H9 (cell line): ENCODE measurements at regions not wholly inside any gene's neighbourhood (a gene's known extent, or its start where the extent isn't known, plus 50 kb on each side); places are given as distances from the start of the nearest gene placed in this dataset.
A peak's percentile ranks its signal among the peaks of the same experiment; 100 is the strongest.

Source experiments
- DNase-seq: peaks from one replicate; pipeline ENCODE4 v3.0.0-alpha.2; 2017
- H2AFZ ChIP-seq: one replicate; pipeline ENCODE4 v1.6.1; 2013; ENCODE audit warnings: mild to moderate bottlenecking, low read length, control low read depth, moderate library complexity
- H2AK5ac ChIP-seq: 2 replicates; pipeline ENCODE4 v1.6.1; 2013; ENCODE audit warnings: low read length, control low read depth, mixed read lengths; ENCODE audit not compliant: insufficient read length
- H2BK120ac ChIP-seq: one replicate; pipeline ENCODE4 v1.6.1; 2013; ENCODE audit warnings: low read depth, mild to moderate bottlenecking, low read length, control low read depth, inconsistent platforms; ENCODE audit not compliant: poor library complexity, severe bottlenecking
- H2BK12ac ChIP-seq: 2 replicates; pipeline ENCODE4 v1.6.1; 2013; ENCODE audit warnings: low read length, control low read depth, mixed read lengths, low read depth; ENCODE audit not compliant: insufficient read length
- H2BK15ac ChIP-seq: 2 replicates; pipeline ENCODE4 v1.6.1; 2013; ENCODE audit warnings: low read depth, low read length, control low read depth
- H2BK20ac ChIP-seq: one replicate; pipeline ENCODE4 v1.6.1; 2013; ENCODE audit warnings: low read depth, mild to moderate bottlenecking, low read length, control low read depth, inconsistent platforms; ENCODE audit not compliant: poor library complexity, severe bottlenecking
- H2BK5ac ChIP-seq: 2 replicates; pipeline ENCODE4 v1.6.1; 2013; ENCODE audit warnings: low read length, control low read depth, mixed read lengths; ENCODE audit not compliant: insufficient read length
- H3K14ac ChIP-seq: 2 replicates; pipeline ENCODE4 v1.6.1; 2013; ENCODE audit warnings: low read length, control low read depth; ENCODE audit not compliant: insufficient read depth
- H3K18ac ChIP-seq: 2 replicates; pipeline ENCODE4 v1.6.1; 2013; ENCODE audit warnings: low read depth, mild to moderate bottlenecking, mixed read lengths, low read length, control low read depth; ENCODE audit not compliant: insufficient read length
- H3K23ac ChIP-seq: 2 replicates; pipeline ENCODE4 v1.6.1; 2013; ENCODE audit warnings: low read length, control low read depth, mixed read lengths, low read depth; ENCODE audit not compliant: insufficient read length
- H3K23me2 ChIP-seq: 2 replicates; pipeline ENCODE4 v1.6.1; 2013; ENCODE audit warnings: low read depth, mild to moderate bottlenecking, mixed read lengths, low read length, control low read depth; ENCODE audit not compliant: insufficient read length, poor library complexity, severe bottlenecking
- H3K27ac ChIP-seq: 2 replicates; pipeline ENCODE4 v1.5.1; 2013; ENCODE audit warnings: low read length, control low read depth, mixed read lengths, low read depth; ENCODE audit not compliant: insufficient read length
- H3K27me3 ChIP-seq: 2 replicates; pipeline ENCODE4 v1.6.1; 2013; ENCODE audit warnings: low read length, control low read depth, inconsistent platforms; ENCODE audit not compliant: insufficient read depth
- H3K4ac ChIP-seq: 2 replicates; pipeline ENCODE4 v1.6.1; 2013; ENCODE audit warnings: low read depth, mild to moderate bottlenecking, control low read depth, inconsistent platforms, low read length, moderate library complexity
- H3K4me1 ChIP-seq: 2 replicates; pipeline ENCODE4 v1.6.1; 2013; ENCODE audit warnings: low read length, control low read depth, inconsistent platforms; ENCODE audit not compliant: insufficient read depth
- H3K4me2 ChIP-seq: 2 replicates; pipeline ENCODE4 v1.6.1; 2013; ENCODE audit warnings: low read length, control low read depth, mixed read lengths; ENCODE audit not compliant: insufficient read length, insufficient read depth
- H3K56ac ChIP-seq: 2 replicates; pipeline ENCODE4 v1.6.1; 2013; ENCODE audit warnings: low read depth, mild to moderate bottlenecking, mixed read lengths, low read length, control low read depth; ENCODE audit not compliant: insufficient read length
- H3K79me1 ChIP-seq: 2 replicates; pipeline ENCODE4 v1.6.1; 2013; ENCODE audit warnings: low read depth, mild to moderate bottlenecking, moderate library complexity, low read length, control low read depth, inconsistent platforms; ENCODE audit not compliant: insufficient read depth, poor library complexity, severe bottlenecking
- H3K79me2 ChIP-seq: 2 replicates; pipeline ENCODE4 v1.6.1; 2013; ENCODE audit warnings: low read length, control low read depth, inconsistent platforms; ENCODE audit not compliant: insufficient read depth
- H3K9ac ChIP-seq: 2 replicates; pipeline ENCODE4 v1.6.1; 2013; ENCODE audit warnings: low read length, control low read depth, mixed read lengths; ENCODE audit not compliant: insufficient read length; ENCODE audit errors: extremely low read depth
- H3K9me3 ChIP-seq: one replicate; pipeline ENCODE4 v1.6.1; 2013; ENCODE audit warnings: low read depth, low read length, inconsistent platforms; ENCODE audit not compliant: control insufficient read depth
- H3T11ph ChIP-seq: one replicate; pipeline ENCODE4 v1.6.1; 2013; ENCODE audit warnings: mild to moderate bottlenecking, low read length, control low read depth, inconsistent platforms
- H4K20me1 ChIP-seq: one replicate; pipeline ENCODE4 v1.6.1; 2013; ENCODE audit not compliant: control insufficient read depth, insufficient read length, insufficient read depth
- H4K5ac ChIP-seq: 2 replicates; pipeline ENCODE4 v1.6.1; 2013; ENCODE audit warnings: low read depth, mild to moderate bottlenecking, mixed read lengths, low read length, control low read depth; ENCODE audit not compliant: insufficient read length
- H4K8ac ChIP-seq: replicated peaks from 2 replicates; pipeline ENCODE4 v1.6.1; 2013; ENCODE audit warnings: low read length, control low read depth, mixed read lengths, low read depth; ENCODE audit not compliant: insufficient read length
- H4K91ac ChIP-seq: 2 replicates; pipeline ENCODE4 v1.6.1; 2013; ENCODE audit warnings: low read depth, mild to moderate bottlenecking, moderate library complexity, mixed read lengths, low read length, control low read depth; ENCODE audit not compliant: insufficient read length
- H3K27ac Mint-ChIP-seq, 3 experiments: 2 replicates in 2 of 3; 3 replicates in 1 of 3; pipeline ENCODE4 v1.8.0; 2020 to 2021; ENCODE audit warnings: mixed read lengths in 3 of 3, mild to moderate bottlenecking in 1 of 3, moderate library complexity in 1 of 3
- H3K27me3 Mint-ChIP-seq: 2 replicates; pipeline ENCODE4 v1.8.0; 2021; ENCODE audit warnings: low read depth, mild to moderate bottlenecking, moderate library complexity, mixed read lengths
- H3K36me3 Mint-ChIP-seq, 3 experiments: 2 replicates in 2 of 3; 3 replicates in 1 of 3; pipeline ENCODE4 v1.8.0; 2020 to 2021; ENCODE audit warnings: low read depth in 3 of 3, mixed read lengths in 3 of 3; ENCODE audit not compliant: insufficient read depth in 1 of 3
- H3K4me1 Mint-ChIP-seq, 2 experiments: 2 replicates each; pipeline ENCODE4 v1.8.0; 2020; ENCODE audit warnings: mixed read lengths in 2 of 2
- H3K4me3 Mint-ChIP-seq, 2 experiments: 2 replicates in 1 of 2; 3 replicates in 1 of 2; pipeline ENCODE4 v1.8.0; 2020 to 2021; ENCODE audit warnings: mild to moderate bottlenecking in 2 of 2, mixed read lengths in 2 of 2, moderate library complexity in 1 of 2
- H3K9me3 Mint-ChIP-seq, 2 experiments: 2 replicates in 1 of 2; 3 replicates in 1 of 2; pipeline ENCODE4 v1.8.0; 2020; ENCODE audit warnings: mild to moderate bottlenecking in 2 of 2, mixed read lengths in 2 of 2, moderate library complexity in 1 of 2
- WGBS: extraction: QIAGEN DNeasy Blood & Tissue Kit; methylation state at CpG from one replicate; pipeline ENCODE4 v1.1.7; 2013; ENCODE audit warnings: missing lambda C conversion rate, low lambda C conversion rate, mixed read lengths; ENCODE audit not compliant: insufficient read length; ENCODE audit errors: extremely low coverage; 5-methylcytosine and 5-hydroxymethylcytosine counted together
- TF ChIP-seq, protein P1 (sequence below): fragments of 200-600 bp; sonication (generic); conservative IDR thresholded peaks from 3 replicates; pipeline ENCODE4 v1.8.0; 2021; ENCODE audit warnings: antibody characterized with exemption, mild to moderate bottlenecking

DNA sequence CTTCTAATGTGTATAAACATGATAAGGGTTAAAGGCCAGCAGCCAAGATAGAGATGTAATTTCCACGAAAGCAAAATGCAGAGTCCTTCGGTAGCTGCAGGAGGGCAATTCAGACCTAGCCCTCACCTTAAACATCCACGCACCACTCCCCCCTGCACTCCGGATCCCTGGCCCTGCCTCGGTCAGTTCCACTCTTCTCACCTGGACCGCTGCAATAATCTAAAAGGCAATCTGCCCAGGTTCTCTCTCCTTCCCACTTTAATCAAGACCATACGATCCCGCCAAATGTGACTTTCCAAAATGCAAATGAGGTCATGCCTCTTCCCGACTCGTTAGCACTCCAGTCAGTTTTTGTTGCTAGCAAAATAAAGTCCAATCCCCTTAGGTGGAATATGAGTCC, 485.2 kb downstream of the EIPR1 start:
- H3T11ph ChIP-seq, result no peak overlapping the region
- Mint-ChIP-seq H3K27ac (no peak overlapping the region), H3K9me3 (no peaks in the 10 kb centered on the region; a peak in 1 of 5 replicates), H3K36me3 (no peaks in the 10 kb centered on the region), H3K27me3 (no peaks in the 10 kb centered on the region; the same call in 1 of the 2 replicates), H3K4me3 (no peak overlapping the region), H3K4me1 (no peaks in the 10 kb centered on the region)
- no peaks in the 10 kb centered on the region for H3K79me2 ChIP-seq
- no peak overlapping the region for H2BK5ac ChIP-seq
- no peaks in the 10 kb centered on the region for H3K23me2 ChIP-seq
- H2BK20ac ChIP-seq, result no peak overlapping the region
- no CpG with 5 or more reads among the region's 10 CpGs for WGBS
- H2BK120ac ChIP-seq, result no peak overlapping the region
- no peaks in the 10 kb centered on the region for H3K27me3 ChIP-seq
- no peak overlapping the region for H2AK5ac ChIP-seq
- no peak overlapping the region for H3K18ac ChIP-seq
- H4K5ac ChIP-seq, result no peak overlapping the region
- no peak overlapping the region for H3K4ac ChIP-seq
- no peaks in the 10 kb centered on the region for H3K9me3 ChIP-seq
- H4K8ac ChIP-seq, result no peak overlapping the region
- no peak overlapping the region for H3K9ac ChIP-seq
- H2BK12ac ChIP-seq, result no peak overlapping the region
- H4K91ac ChIP-seq, result no peak overlapping the region
- TF ChIP-seq, protein P1, sequence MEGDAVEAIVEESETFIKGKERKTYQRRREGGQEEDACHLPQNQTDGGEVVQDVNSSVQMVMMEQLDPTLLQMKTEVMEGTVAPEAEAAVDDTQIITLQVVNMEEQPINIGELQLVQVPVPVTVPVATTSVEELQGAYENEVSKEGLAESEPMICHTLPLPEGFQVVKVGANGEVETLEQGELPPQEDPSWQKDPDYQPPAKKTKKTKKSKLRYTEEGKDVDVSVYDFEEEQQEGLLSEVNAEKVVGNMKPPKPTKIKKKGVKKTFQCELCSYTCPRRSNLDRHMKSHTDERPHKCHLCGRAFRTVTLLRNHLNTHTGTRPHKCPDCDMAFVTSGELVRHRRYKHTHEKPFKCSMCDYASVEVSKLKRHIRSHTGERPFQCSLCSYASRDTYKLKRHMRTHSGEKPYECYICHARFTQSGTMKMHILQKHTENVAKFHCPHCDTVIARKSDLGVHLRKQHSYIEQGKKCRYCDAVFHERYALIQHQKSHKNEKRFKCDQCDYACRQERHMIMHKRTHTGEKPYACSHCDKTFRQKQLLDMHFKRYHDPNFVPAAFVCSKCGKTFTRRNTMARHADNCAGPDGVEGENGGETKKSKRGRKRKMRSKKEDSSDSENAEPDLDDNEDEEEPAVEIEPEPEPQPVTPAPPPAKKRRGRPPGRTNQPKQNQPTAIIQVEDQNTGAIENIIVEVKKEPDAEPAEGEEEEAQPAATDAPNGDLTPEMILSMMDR, result no peak
- no peaks in the 10 kb centered on the region; the same call in 1 of the 2 replicates for H3K4me1 ChIP-seq
- H2AFZ ChIP-seq, result no peak overlapping the region
- no peaks in the 10 kb centered on the region for H4K20me1 ChIP-seq
- H3K27ac ChIP-seq, result no peak overlapping the region
- no peak overlapping the region for H3K14ac ChIP-seq
- H2BK15ac ChIP-seq, result no peak overlapping the region
- H3K23ac ChIP-seq, result no peak overlapping the region
- peak; percentile 10 for DNase-seq
- no peak overlapping the region for H3K4me2 ChIP-seq
- no peaks in the 10 kb centered on the region for H3K79me1 ChIP-seq
- no peak overlapping the region for H3K56ac ChIP-seq
